GM10266 (cell line): ENCODE measurements at regions not wholly inside any gene's neighbourhood (a gene's known extent, or its start where the extent isn't known, plus 50 kb on each side); places are given as distances from the start of the nearest gene placed in this dataset.
A peak's percentile ranks its signal among the peaks of the same experiment; 100 is the strongest.

Source experiments
- DNase-seq: peaks from one replicate; pipeline ENCODE4 v3.0.0; 2012; ENCODE audit errors: extremely low spot score
- CTCF ChIP-seq: IDR thresholded peaks from 2 replicates; pipeline ENCODE4 v1.5.1; 2012; ENCODE audit warnings: mild to moderate bottlenecking, low read depth; ENCODE audit not compliant: control insufficient read depth, insufficient read depth; ENCODE audit errors: missing control alignments

GRCh38 chr9:135341612-135342169 lies 137.9 kb upstream of the PPP1R26 start:
- TF ChIP-seq CTCF: no peak
- DNase-seq: no peak

DNA sequence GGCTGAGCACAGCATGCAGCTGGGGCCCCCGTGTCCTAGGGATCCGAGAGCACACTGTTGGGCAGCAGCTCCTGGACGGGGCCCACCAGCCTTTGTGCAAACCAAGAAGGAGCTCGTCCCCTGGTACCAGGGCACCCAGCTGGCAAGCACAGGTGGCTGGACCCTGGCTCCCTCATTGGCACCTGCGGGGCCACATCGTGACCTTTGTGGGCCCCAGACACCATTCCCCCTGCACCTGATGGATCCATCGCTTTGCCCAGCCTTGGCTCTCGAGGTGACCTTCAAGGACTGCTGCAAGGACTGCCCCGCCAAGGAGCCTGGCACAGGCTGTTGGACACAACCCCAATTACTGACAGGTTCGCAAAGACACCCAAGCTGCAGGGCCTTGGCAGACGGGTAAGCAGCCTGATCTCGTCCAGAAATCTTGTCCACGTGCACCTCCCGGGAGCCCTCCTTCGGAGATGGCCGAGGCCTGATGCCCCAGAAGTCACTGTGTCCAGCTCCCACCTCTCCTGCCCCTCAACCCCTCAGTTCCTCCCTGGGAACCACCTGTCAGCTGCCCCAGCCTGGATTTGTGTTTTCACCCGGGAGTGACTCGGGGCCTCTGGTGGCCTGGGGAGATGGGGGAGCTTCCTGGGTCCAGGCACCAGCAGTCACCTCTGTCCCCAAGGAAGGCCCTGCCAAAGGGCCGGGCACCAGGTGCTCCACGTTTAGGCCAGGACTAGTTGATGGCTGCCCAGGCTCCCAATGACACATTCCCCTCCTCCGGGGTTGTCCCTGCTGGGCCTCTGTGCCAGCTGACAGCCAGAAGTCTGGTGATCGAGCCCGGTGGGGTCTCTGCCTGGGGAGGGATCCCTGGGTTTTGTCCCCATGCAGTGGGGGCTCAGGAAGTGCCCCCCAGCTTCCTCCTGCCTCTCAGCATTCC lies 137.1 kb upstream of the PPP1R26 start:
- TF ChIP-seq CTCF: no peak
- no peak for DNase-seq

DNA sequence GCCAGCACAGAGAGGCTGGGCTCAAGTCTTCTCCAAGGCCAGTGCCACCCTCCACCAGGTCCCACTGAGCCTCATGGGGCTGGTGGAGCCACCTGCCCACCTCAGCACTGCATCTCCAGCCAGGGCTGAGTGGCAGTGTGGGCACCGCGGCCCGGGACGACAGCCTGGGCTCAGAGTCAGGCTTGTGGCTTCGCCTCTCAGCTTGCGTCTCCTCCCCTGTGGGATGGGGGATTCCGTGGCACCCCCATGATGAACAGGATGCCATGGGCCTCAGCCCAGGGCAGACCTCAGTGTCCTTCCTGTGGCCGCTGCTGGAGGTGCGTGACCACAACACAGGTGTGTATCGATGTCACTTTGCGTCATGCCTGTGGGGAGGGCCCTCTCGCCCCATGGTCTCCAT lies 136.4 kb upstream of the PPP1R26 start:
- no peak for TF ChIP-seq CTCF
- DNase-seq: no peak

DNA sequence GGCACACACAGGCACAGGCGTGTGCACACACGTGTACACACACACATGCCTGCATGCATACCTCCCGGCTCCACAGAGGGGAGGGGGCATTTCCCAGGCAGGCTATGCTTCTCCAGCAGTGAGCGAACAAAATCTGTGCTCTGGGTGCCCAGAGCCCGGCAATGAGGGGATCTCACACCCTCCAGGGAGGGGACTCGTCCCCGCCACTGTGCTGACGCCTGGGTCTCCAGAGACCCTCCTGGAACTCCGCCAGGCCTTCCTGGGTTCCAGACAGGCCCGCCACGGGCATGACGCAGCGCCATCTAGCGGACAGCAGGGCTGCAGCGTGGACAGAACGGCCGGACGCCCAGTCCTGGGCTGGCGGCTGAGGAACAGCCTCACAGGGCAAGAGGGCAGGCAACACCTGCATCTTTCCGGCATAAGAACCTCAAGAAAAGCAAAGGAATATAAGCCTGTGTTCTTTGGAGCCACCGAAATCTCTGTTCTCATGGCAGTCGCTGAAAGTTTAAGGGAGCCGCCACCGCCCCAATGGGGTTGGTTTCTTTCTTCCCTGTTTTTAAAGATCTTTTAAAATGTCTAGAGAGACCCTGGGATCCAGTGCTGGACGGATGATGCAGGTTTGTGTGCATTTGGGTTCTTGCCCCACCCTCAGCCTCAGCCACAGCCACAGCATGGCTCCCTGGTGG lies 135.6 kb upstream of the PPP1R26 start:
- TF ChIP-seq CTCF: peak; percentile 92
- peak; percentile 80 for DNase-seq

DNA sequence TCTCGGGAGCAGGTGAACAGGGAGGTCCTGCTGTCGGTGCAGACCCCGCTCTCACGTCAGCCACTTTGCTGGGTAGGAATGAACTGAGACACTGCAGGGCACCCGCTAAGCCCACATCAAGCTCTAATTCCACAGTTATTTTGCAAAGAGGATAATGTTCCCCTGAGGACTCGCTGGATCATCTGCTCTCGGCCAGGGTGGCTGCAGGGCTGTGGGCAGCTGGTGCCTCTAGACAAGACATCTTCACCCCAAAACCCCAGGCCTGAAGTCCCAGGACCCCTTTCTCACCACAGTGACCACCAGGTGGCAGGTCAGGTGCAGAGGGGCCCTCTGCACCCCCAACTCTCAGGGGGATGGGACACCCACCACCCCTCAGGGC lies 135.1 kb upstream of the PPP1R26 start:
- no peak for DNase-seq
- TF ChIP-seq CTCF: no peak

DNA sequence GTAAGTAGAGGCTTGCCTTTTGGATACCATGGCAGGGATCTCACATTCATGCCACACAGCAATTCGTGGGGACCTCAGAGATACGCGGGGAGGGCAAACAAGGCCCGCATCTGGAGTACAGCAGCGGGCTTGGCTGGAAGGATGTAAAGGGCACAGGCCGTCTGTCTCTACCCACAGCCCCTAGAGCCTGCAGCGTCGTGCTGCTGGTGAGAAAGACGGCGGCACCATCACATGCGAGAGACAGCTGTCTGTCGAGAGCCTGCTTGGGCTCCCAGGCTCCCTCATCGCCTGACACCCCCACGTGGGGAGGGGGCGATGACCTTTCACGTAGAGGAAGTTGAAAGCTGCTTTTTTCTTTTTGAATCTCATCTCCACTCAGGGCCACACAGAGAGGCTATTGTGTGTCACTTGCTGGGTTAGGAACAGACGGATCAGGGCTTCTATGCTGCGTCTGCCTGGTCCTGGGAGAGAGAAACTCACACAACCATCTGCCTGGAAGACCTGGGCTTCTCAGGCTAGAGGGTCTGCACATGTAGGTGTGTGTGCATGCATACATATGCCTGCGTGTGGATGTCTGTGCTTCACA lies 134.6 kb upstream of the PPP1R26 start:
- TF ChIP-seq CTCF: no peak
- DNase-seq: no peak
